ENCODE measurements at regions not wholly inside any gene's neighbourhood (a gene's known extent, or its start where the extent isn't known, plus 50 kb on each side); places are given as distances from the start of the nearest gene placed in this dataset.
"Not testable (repeated sequence)": the region's sequence is repeated elsewhere in the genome, so short reads cannot be mapped to it uniquely, and the experiment has no call there.

DNA sequence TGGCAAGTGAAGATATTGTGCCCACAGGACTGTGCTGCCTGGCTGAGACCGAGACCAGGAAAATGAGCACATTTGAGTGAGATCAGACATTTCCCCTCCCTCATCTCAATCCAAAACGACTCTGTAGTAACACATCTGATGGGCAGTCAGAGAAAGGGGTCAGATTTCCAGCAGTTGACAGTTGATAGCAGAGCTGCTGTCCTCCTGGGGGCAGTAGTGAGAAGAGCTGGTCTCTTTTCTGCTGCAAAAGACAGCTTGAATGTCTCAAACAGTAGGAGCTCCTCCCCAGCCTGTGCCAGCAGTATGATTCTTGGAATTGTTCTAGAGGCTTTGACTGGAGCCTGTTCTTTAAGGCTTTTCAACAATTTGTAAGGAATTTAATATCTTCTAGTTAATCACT is 1396.3 kb downstream of the RPIA start:
- H3K27ac ChIP-seq (ENCODE audit: low read length); H3K9ac ChIP-seq (ENCODE audit: low read length); H2AFZ ChIP-seq (ENCODE audit: low read depth, low read length); H3K4me2 ChIP-seq (ENCODE audit: low read length); H3K4me3 ChIP-seq (ENCODE audit: low read length); H4K20me1 ChIP-seq (ENCODE audit: insufficient read depth); H3K9me3 ChIP-seq (ENCODE audit: low read length); H3K9me2 ChIP-seq (ENCODE audit: insufficient read depth, low read length); H3F3A ChIP-seq (ENCODE audit: insufficient read depth, low read length, poor library complexity, severe bottlenecking); H3K27me3 ChIP-seq (ENCODE audit: insufficient read depth, low read depth, low read length); H3K36me3 ChIP-seq (ENCODE audit: insufficient read depth, low read length); H3K79me2 ChIP-seq (replicated peaks; ENCODE audit: insufficient read depth, low read length): not testable (repeated sequence)
- TF ChIP-seq CTCF (IDR thresholded peaks at IDR 0.05; ENCODE audit: poor library complexity, severe bottlenecking): peak; percentile 23

- not testable (repeated sequence) for H3K4me2 ChIP-seq (ENCODE audit: low read length); H3K27me3 ChIP-seq (ENCODE audit: insufficient read depth, low read depth, low read length); H3K36me3 ChIP-seq (ENCODE audit: insufficient read depth, low read length); H3F3A ChIP-seq (ENCODE audit: insufficient read depth, low read length, poor library complexity, severe bottlenecking); H3K79me2 ChIP-seq (replicated peaks; ENCODE audit: insufficient read depth, low read length); H3K9ac ChIP-seq (ENCODE audit: low read length); H4K20me1 ChIP-seq (ENCODE audit: insufficient read depth); H3K9me2 ChIP-seq (ENCODE audit: insufficient read depth, low read length); H3K9me3 ChIP-seq (ENCODE audit: low read length); H2AFZ ChIP-seq (ENCODE audit: low read depth, low read length); H3K4me3 ChIP-seq (ENCODE audit: low read length); H3K27ac ChIP-seq (ENCODE audit: low read length)
These were observed 1402.2 kb downstream of the RPIA start for GRCh38 chr2:90093571-90094270.

DNA sequence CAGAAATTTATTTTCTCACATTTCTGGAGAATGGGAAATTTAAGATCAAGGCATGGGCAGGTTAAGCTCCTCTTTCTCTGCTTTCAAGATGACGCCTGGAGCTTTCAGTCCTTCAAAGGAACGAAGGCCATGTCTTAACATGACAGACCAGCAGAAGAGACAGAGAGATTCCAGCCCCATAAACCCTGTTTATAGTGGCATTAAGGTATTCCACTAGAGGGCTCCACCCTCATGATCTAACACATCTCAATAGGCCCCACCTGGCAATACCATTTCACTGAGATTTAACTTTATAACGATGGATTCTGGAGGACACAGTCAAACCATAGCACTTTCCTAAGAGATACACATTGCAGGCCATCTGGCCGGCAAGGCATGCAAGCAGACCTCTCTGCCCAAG is 1406.1 kb downstream of the RPIA start:
- H3K27me3 ChIP-seq (ENCODE audit: insufficient read depth, low read depth, low read length); H3K79me2 ChIP-seq (replicated peaks; ENCODE audit: insufficient read depth, low read length); H3F3A ChIP-seq (ENCODE audit: insufficient read depth, low read length, poor library complexity, severe bottlenecking); H3K9me2 ChIP-seq (ENCODE audit: insufficient read depth, low read length); H3K4me3 ChIP-seq (ENCODE audit: low read length); H4K20me1 ChIP-seq (ENCODE audit: insufficient read depth); H3K9me3 ChIP-seq (ENCODE audit: low read length); H3K36me3 ChIP-seq (ENCODE audit: insufficient read depth, low read length); H3K4me2 ChIP-seq (ENCODE audit: low read length); H3K9ac ChIP-seq (ENCODE audit: low read length); H3K27ac ChIP-seq (ENCODE audit: low read length); H2AFZ ChIP-seq (ENCODE audit: low read depth, low read length): not testable (repeated sequence)

DNA sequence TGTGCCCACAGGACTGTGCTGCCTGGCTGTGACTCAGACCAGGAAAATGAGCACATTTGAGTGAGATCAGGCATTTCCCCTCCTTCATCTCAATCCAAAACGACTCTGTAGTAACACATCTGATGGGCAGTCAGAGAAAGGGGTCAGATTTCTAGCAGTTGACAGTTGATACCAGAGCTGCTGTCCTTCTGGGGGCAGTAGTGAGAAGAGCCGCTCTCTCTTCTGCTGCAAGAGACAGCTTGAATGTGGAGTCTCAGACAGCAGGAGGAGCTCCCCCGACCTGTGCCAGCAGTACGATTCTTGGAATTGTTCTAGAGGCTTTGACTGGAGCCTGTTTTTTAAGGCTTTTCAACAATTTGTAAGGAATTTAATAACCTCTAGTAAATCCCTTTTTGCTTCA is 1413.7 kb downstream of the RPIA start:
- not testable (repeated sequence) for H3K27me3 ChIP-seq (ENCODE audit: insufficient read depth, low read depth, low read length); H3K4me2 ChIP-seq (ENCODE audit: low read length); H4K20me1 ChIP-seq (ENCODE audit: insufficient read depth); H3F3A ChIP-seq (ENCODE audit: insufficient read depth, low read length, poor library complexity, severe bottlenecking); H2AFZ ChIP-seq (ENCODE audit: low read depth, low read length); H3K27ac ChIP-seq (ENCODE audit: low read length); H3K9me3 ChIP-seq (ENCODE audit: low read length); H3K9ac ChIP-seq (ENCODE audit: low read length); H3K79me2 ChIP-seq (replicated peaks; ENCODE audit: insufficient read depth, low read length); H3K36me3 ChIP-seq (ENCODE audit: insufficient read depth, low read length); H3K9me2 ChIP-seq (ENCODE audit: insufficient read depth, low read length); H3K4me3 ChIP-seq (ENCODE audit: low read length)

- H4K20me1 ChIP-seq (ENCODE audit: insufficient read depth); H3K27ac ChIP-seq (ENCODE audit: low read length); H3K79me2 ChIP-seq (replicated peaks; ENCODE audit: insufficient read depth, low read length); H3F3A ChIP-seq (ENCODE audit: insufficient read depth, low read length, poor library complexity, severe bottlenecking); H3K4me2 ChIP-seq (ENCODE audit: low read length); H3K36me3 ChIP-seq (ENCODE audit: insufficient read depth, low read length); H3K9me3 ChIP-seq (ENCODE audit: low read length); H3K4me3 ChIP-seq (ENCODE audit: low read length); H2AFZ ChIP-seq (ENCODE audit: low read depth, low read length); H3K27me3 ChIP-seq (ENCODE audit: insufficient read depth, low read depth, low read length); H3K9me2 ChIP-seq (ENCODE audit: insufficient read depth, low read length); H3K9ac ChIP-seq (ENCODE audit: low read length): not testable (repeated sequence)
These were observed 1431.9 kb downstream of the RPIA start for GRCh38 chr2:90123409-90123808.

DNA sequence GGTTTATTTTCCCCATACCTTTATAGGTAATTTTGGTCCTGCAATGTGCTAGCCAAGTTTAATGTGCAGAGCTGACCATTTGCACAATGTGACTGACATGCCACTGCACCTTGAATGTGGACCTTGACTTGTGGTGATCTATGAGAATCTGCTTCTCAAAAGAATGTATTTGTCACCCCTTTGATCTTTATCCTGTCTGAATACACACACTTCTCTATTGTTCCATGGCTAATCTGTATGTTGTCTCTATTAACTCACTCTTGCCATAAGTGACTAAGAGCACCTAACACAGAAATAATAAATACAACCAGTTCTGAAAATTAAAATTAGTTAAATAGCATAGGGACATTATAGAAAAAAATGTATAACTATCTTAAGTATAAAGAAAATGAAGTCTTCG is 1447.6 kb downstream of the RPIA start:
- H3K36me3 ChIP-seq (ENCODE audit: insufficient read depth, low read length); H3F3A ChIP-seq (ENCODE audit: insufficient read depth, low read length, poor library complexity, severe bottlenecking); H4K20me1 ChIP-seq (ENCODE audit: insufficient read depth); H3K9ac ChIP-seq (ENCODE audit: low read length); H3K79me2 ChIP-seq (replicated peaks; ENCODE audit: insufficient read depth, low read length); H3K27me3 ChIP-seq (ENCODE audit: insufficient read depth, low read depth, low read length); H3K9me2 ChIP-seq (ENCODE audit: insufficient read depth, low read length); H3K27ac ChIP-seq (ENCODE audit: low read length); H3K4me3 ChIP-seq (ENCODE audit: low read length); H3K9me3 ChIP-seq (ENCODE audit: low read length); H3K4me2 ChIP-seq (ENCODE audit: low read length); H2AFZ ChIP-seq (ENCODE audit: low read depth, low read length): not testable (repeated sequence)

DNA sequence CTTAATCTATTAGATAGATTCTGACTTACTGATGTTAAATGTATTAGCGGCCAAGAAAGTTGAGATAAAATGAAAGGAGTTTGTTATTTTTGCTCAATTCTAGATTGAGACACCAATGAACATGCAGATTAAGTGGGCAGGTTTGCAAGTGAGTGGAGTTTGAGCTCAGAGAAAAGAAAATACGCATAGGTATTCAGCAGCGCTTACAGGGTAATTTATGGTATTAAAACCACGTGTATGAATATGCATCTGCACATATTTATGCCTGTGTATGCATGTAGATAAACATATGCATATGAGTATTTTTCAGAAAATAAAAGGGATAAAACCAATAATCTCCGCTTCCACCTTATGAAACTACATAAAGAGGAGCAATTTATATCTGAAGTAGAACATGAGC is 1450.1 kb downstream of the RPIA start:
- H3K79me2 ChIP-seq (replicated peaks; ENCODE audit: insufficient read depth, low read length); H3K9ac ChIP-seq (ENCODE audit: low read length); H3K4me2 ChIP-seq (ENCODE audit: low read length); H3K9me2 ChIP-seq (ENCODE audit: insufficient read depth, low read length); H4K20me1 ChIP-seq (ENCODE audit: insufficient read depth); H3K4me3 ChIP-seq (ENCODE audit: low read length); H3K27me3 ChIP-seq (ENCODE audit: insufficient read depth, low read depth, low read length); H3K27ac ChIP-seq (ENCODE audit: low read length); H3F3A ChIP-seq (ENCODE audit: insufficient read depth, low read length, poor library complexity, severe bottlenecking); H3K9me3 ChIP-seq (ENCODE audit: low read length); H3K36me3 ChIP-seq (ENCODE audit: insufficient read depth, low read length); H2AFZ ChIP-seq (ENCODE audit: low read depth, low read length): not testable (repeated sequence)
